ENCODE measurements at regions not wholly inside any gene's neighbourhood (a gene's known extent, or its start where the extent isn't known, plus 50 kb on each side); places are given as distances from the start of the nearest gene placed in this dataset.
"Not testable (repeated sequence)": the region's sequence is repeated elsewhere in the genome, so short reads cannot be mapped to it uniquely, and the experiment has no call there.

- Histone ChIP-seq H4K20me1 (no peaks in the 10 kb centered on the region), H3K27me3 (no peaks in the 10 kb centered on the region), H3K9ac (no peak overlapping the region), H3K4me3 (no peak overlapping the region), H3K4me1 (no peaks in the 10 kb centered on the region), H3K27ac (no peak overlapping the region), H3K9me3 (no peaks in the 10 kb centered on the region), H3K36me3 (no peaks in the 10 kb centered on the region), H3K4me2 (no peak overlapping the region)
- TF ChIP-seq Cebpa-rat (IDR thresholded peaks at IDR 0.05), result no peak
Measured at GRCh38 chr3:176352716-176353334, 844.5 kb downstream of the TBL1XR1 start.

GRCh38 chr3:176351408-176351807 is 845.9 kb downstream of the TBL1XR1 start:
- Histone ChIP-seq H3K4me1 (no peaks in the 10 kb centered on the region), H3K4me3 (no peak overlapping the region), H3K27ac (no peak overlapping the region), H3K27me3 (no peaks in the 10 kb centered on the region), H4K20me1 (no peaks in the 10 kb centered on the region), H3K4me2 (no peak overlapping the region), H3K9ac (no peak overlapping the region), H3K9me3 (no peaks in the 10 kb centered on the region), H3K36me3 (no peaks in the 10 kb centered on the region)
- TF ChIP-seq Cebpa-rat (IDR thresholded peaks at IDR 0.05), result no peak

GRCh38 chr3:176349706-176350105 is 847.6 kb downstream of the TBL1XR1 start:
- Histone ChIP-seq H3K27ac (no peak overlapping the region), H3K4me3 (no peak overlapping the region), H3K9me3 (no peaks in the 10 kb centered on the region), H3K4me1 (no peaks in the 10 kb centered on the region), H4K20me1 (no peaks in the 10 kb centered on the region), H3K36me3 (no peaks in the 10 kb centered on the region), H3K27me3 (no peaks in the 10 kb centered on the region), H3K9ac (no peak overlapping the region), H3K4me2 (no peak overlapping the region)
- no peak for TF ChIP-seq Cebpa-rat (IDR thresholded peaks at IDR 0.05)

- H3K27ac ChIP-seq, result no peak overlapping the region
Measured at GRCh38 chr3:176347424-176348146, 849.7 kb downstream of the TBL1XR1 start.

GRCh38 chr3:176341963-176342362 is 855.3 kb downstream of the TBL1XR1 start:
- no peak for TF ChIP-seq Cebpa-rat (IDR thresholded peaks at IDR 0.05)
- no peaks in the 10 kb centered on the region for H4K20me1 ChIP-seq
- H3K4me1 ChIP-seq, result no peaks in the 10 kb centered on the region
- no peak overlapping the region for H3K27ac ChIP-seq
- H3K9ac ChIP-seq, result no peak overlapping the region
- no peak overlapping the region for H3K4me3 ChIP-seq
- no peaks in the 10 kb centered on the region for H3K27me3 ChIP-seq
- no peak overlapping the region for H3K4me2 ChIP-seq
- no peaks in the 10 kb centered on the region for H3K9me3 ChIP-seq
- H3K36me3 ChIP-seq, result no peaks in the 10 kb centered on the region

More at GRCh38 chr3:176347424-176348146, 849.7 kb downstream of the TBL1XR1 start:
- no peak overlapping the region for H3K4me2 ChIP-seq
- no peaks in the 10 kb centered on the region for H3K4me1 ChIP-seq
- H3K9ac ChIP-seq, result no peak overlapping the region
- H3K4me3 ChIP-seq, result no peak overlapping the region
- H3K36me3 ChIP-seq, result no peaks in the 10 kb centered on the region
- H3K9me3 ChIP-seq, result no peaks in the 10 kb centered on the region
- TF ChIP-seq Cebpa-rat (IDR thresholded peaks at IDR 0.05), result no peak
- H4K20me1 ChIP-seq, result no peaks in the 10 kb centered on the region
- no peaks in the 10 kb centered on the region for H3K27me3 ChIP-seq

- TF ChIP-seq Cebpa-rat (IDR thresholded peaks at IDR 0.05), result no peak
- Histone ChIP-seq H3K9me3 (no peaks in the 10 kb centered on the region), H3K36me3 (no peaks in the 10 kb centered on the region), H3K4me1 (no peaks in the 10 kb centered on the region), H3K27ac (no peak overlapping the region), H3K4me3 (no peak overlapping the region), H3K27me3 (no peaks in the 10 kb centered on the region), H4K20me1 (no peaks in the 10 kb centered on the region), H3K4me2 (no peak overlapping the region), H3K9ac (no peak overlapping the region)
Measured at GRCh38 chr3:176328666-176329065, 868.6 kb downstream of the TBL1XR1 start.

GRCh38 chr3:176328198-176328597 is 869.1 kb downstream of the TBL1XR1 start:
- H3K9me3 ChIP-seq, result no peaks in the 10 kb centered on the region
- H3K4me1 ChIP-seq, result no peaks in the 10 kb centered on the region
- no peak overlapping the region for H3K27ac ChIP-seq
- H3K9ac ChIP-seq, result no peak overlapping the region
- H3K27me3 ChIP-seq, result no peaks in the 10 kb centered on the region
- no peak overlapping the region for H3K4me3 ChIP-seq
- H3K36me3 ChIP-seq, result no peaks in the 10 kb centered on the region
- H3K4me2 ChIP-seq, result no peak overlapping the region
- no peak for TF ChIP-seq Cebpa-rat (IDR thresholded peaks at IDR 0.05)
- no peaks in the 10 kb centered on the region for H4K20me1 ChIP-seq

- not testable (repeated sequence) for H3K27ac ChIP-seq, H3K4me1 ChIP-seq, H3K9me3 ChIP-seq, H3K9ac ChIP-seq, H3K36me3 ChIP-seq, H4K20me1 ChIP-seq, H3K27me3 ChIP-seq, H3K4me3 ChIP-seq, H3K4me2 ChIP-seq
Measured at GRCh38 chr3:176326894-176327490, 870.3 kb downstream of the TBL1XR1 start.

- not testable (repeated sequence) for H3K27ac ChIP-seq, H4K20me1 ChIP-seq, H3K9me3 ChIP-seq, H3K36me3 ChIP-seq, H3K4me1 ChIP-seq, H3K4me3 ChIP-seq, H3K4me2 ChIP-seq, H3K9ac ChIP-seq, H3K27me3 ChIP-seq
Measured at GRCh38 chr3:176321532-176321931, 875.8 kb downstream of the TBL1XR1 start.

- no peaks in the 10 kb centered on the region for H3K27me3 ChIP-seq
- no peaks in the 10 kb centered on the region; the same call in 1 of the 2 replicates for H3K4me1 ChIP-seq
- no peaks in the 10 kb centered on the region for H4K20me1 ChIP-seq
- H3K9me3 ChIP-seq, result no peaks in the 10 kb centered on the region
- no peak overlapping the region for H3K9ac ChIP-seq
- no peak overlapping the region for H3K4me3 ChIP-seq
- no peak for TF ChIP-seq Cebpa-rat (IDR thresholded peaks at IDR 0.05)
- H3K27ac ChIP-seq, result no peak overlapping the region
- H3K4me2 ChIP-seq, result no peak overlapping the region
- H3K36me3 ChIP-seq, result no peaks in the 10 kb centered on the region
Measured at GRCh38 chr3:176321099-176321498, 876.2 kb downstream of the TBL1XR1 start.
